Astrocyte (in vitro differentiated cells and primary cell): ENCODE measurements at regions not wholly inside any gene's neighbourhood (a gene's known extent, or its start where the extent isn't known, plus 50 kb on each side); places are given as distances from the start of the nearest gene placed in this dataset.

Source experiments
- DNase-seq: peaks from one replicate; pipeline ENCODE4 v3.0.0-alpha.2; 2010; ENCODE audit warnings: low read depth
- FAIRE-seq: peaks from 2 replicates; lab custom pipeline; 2011; peaks lifted over from hg19 to GRCh38; lab: Jason Lieb, UNC
- H2AFZ ChIP-seq: 2 replicates; pipeline ENCODE4 v1.6.0; 2012; ENCODE audit warnings: low read depth, low read length, inconsistent platforms
- H3K27ac ChIP-seq: 2 replicates; pipeline ENCODE4 v1.5.1; 2011; ENCODE audit warnings: low read depth, low read length, inconsistent platforms
- H3K27me3 ChIP-seq: 2 replicates; pipeline ENCODE4 v1.6.0; 2011; ENCODE audit warnings: low read length, inconsistent platforms; ENCODE audit not compliant: insufficient read depth
- H3K36me3 ChIP-seq: 2 replicates; pipeline ENCODE4 v1.5.1; 2011; ENCODE audit warnings: low read length, inconsistent platforms; ENCODE audit not compliant: insufficient read depth
- H3K4me1 ChIP-seq: 2 replicates; pipeline ENCODE4 v1.5.1; 2011; ENCODE audit warnings: low read length, inconsistent platforms; ENCODE audit not compliant: insufficient read depth
- H3K4me2 ChIP-seq: 2 replicates; pipeline ENCODE4 v1.6.0; 2012; ENCODE audit warnings: low read length, inconsistent platforms
- H3K4me3 ChIP-seq: 2 replicates; pipeline ENCODE4 v1.5.1; 2011; ENCODE audit warnings: low read depth, mild to moderate bottlenecking, low read length, inconsistent platforms; ENCODE audit not compliant: insufficient read depth
- H3K79me2 ChIP-seq: 2 replicates; pipeline ENCODE4 v1.6.0; 2012; ENCODE audit warnings: mild to moderate bottlenecking, low read length, inconsistent platforms; ENCODE audit not compliant: insufficient read depth
- H3K9ac ChIP-seq: 2 replicates; pipeline ENCODE4 v1.6.0; 2012; ENCODE audit warnings: mild to moderate bottlenecking, low read length, inconsistent platforms
- H3K9me3 ChIP-seq: 2 replicates; pipeline ENCODE4 v1.5.1; 2012; ENCODE audit warnings: low read depth, mild to moderate bottlenecking, low read length, inconsistent platforms; ENCODE audit not compliant: insufficient read depth
- H4K20me1 ChIP-seq: 2 replicates; pipeline ENCODE4 v1.6.0; 2012; ENCODE audit warnings: low read length, inconsistent platforms; ENCODE audit not compliant: insufficient read depth
- H3K27ac Mint-ChIP-seq: one replicate; pipeline ENCODE4 v1.8.0; 2021; ENCODE audit warnings: mild to moderate bottlenecking, mixed read lengths; ENCODE audit not compliant: unreplicated experiment
- H3K27me3 Mint-ChIP-seq: one replicate; pipeline ENCODE4 v1.8.0; 2021; ENCODE audit warnings: low read depth, mixed read lengths; ENCODE audit not compliant: unreplicated experiment
- H3K36me3 Mint-ChIP-seq: one replicate; pipeline ENCODE4 v1.8.0; 2021; ENCODE audit warnings: low read depth, mixed read lengths; ENCODE audit not compliant: unreplicated experiment
- H3K4me1 Mint-ChIP-seq: one replicate; pipeline ENCODE4 v1.8.0; 2021; ENCODE audit warnings: low read depth, mixed read lengths; ENCODE audit not compliant: unreplicated experiment
- H3K4me3 Mint-ChIP-seq: one replicate; pipeline ENCODE4 v1.8.0; 2021; ENCODE audit warnings: mild to moderate bottlenecking, moderate library complexity, mixed read lengths; ENCODE audit not compliant: unreplicated experiment
- H3K9me3 Mint-ChIP-seq: one replicate; pipeline ENCODE4 v1.8.0; 2021; ENCODE audit warnings: mild to moderate bottlenecking, mixed read lengths; ENCODE audit not compliant: unreplicated experiment
- EZH2 ChIP-seq: IDR thresholded peaks from 2 replicates; pipeline ENCODE4 v1.6.1; 2012; ENCODE audit warnings: mild to moderate bottlenecking, low read length, inconsistent platforms; ENCODE audit not compliant: insufficient read depth
- TF ChIP-seq, protein P1 (sequence below): IDR thresholded peaks from 2 replicates; pipeline ENCODE4 v1.5.1; 2011; ENCODE audit warnings: low read depth, mild to moderate bottlenecking, inconsistent platforms, low read length, moderate library complexity; ENCODE audit not compliant: insufficient read depth

DNA sequence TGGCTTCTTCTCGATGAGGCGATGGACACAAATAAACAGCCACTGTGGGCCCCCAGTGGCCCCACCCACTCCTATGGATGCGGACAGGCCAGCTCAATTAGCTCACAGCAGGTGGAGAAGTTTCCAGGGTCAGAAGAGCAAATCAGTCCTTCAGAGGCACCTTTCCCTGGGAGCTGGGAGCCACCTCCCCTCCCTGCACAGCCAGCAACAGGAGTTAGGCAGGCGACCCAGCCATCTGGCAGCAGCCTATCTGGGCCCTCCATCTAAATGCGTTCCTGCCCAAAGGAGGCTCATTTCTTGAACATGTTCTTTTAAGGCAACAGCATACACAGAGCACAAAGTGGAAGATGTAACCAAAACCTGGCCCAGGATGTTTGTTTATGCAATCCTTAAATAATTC, 211.9 kb upstream of the ARRDC4 start:
- Histone ChIP-seq H3K27ac (no peak overlapping the region), H3K27me3 (no peaks in the 10 kb centered on the region), H3K4me1 (no peaks in the 10 kb centered on the region), H3K4me2 (no peak overlapping the region), H3K36me3 (no peaks in the 10 kb centered on the region), H2AFZ (no peak overlapping the region), H4K20me1 (no peaks in the 10 kb centered on the region), H3K4me3 (no peak overlapping the region), H3K9ac (no peak overlapping the region), H3K79me2 (no peaks in the 10 kb centered on the region), H3K9me3 (no peaks in the 10 kb centered on the region)
- no peak for TF ChIP-seq EZH2
- TF ChIP-seq, protein P1, sequence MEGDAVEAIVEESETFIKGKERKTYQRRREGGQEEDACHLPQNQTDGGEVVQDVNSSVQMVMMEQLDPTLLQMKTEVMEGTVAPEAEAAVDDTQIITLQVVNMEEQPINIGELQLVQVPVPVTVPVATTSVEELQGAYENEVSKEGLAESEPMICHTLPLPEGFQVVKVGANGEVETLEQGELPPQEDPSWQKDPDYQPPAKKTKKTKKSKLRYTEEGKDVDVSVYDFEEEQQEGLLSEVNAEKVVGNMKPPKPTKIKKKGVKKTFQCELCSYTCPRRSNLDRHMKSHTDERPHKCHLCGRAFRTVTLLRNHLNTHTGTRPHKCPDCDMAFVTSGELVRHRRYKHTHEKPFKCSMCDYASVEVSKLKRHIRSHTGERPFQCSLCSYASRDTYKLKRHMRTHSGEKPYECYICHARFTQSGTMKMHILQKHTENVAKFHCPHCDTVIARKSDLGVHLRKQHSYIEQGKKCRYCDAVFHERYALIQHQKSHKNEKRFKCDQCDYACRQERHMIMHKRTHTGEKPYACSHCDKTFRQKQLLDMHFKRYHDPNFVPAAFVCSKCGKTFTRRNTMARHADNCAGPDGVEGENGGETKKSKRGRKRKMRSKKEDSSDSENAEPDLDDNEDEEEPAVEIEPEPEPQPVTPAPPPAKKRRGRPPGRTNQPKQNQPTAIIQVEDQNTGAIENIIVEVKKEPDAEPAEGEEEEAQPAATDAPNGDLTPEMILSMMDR: no peak
- Mint-ChIP-seq H3K4me3 (no peak overlapping the region), H3K27ac (no peak overlapping the region), H3K27me3 (no peaks in the 10 kb centered on the region), H3K36me3 (no peaks in the 10 kb centered on the region), H3K9me3 (no peaks in the 10 kb centered on the region), H3K4me1 (no peaks in the 10 kb centered on the region)
- FAIRE-seq: no peak
- DNase-seq: no peak

GRCh38 chr15:97750060-97750459, 210.4 kb upstream of the ARRDC4 start:
- Histone ChIP-seq H3K27ac (no peak overlapping the region), H3K4me2 (no peak overlapping the region), H3K27me3 (peaks cover 5% of the 10 kb centered on the region), H3K79me2 (no peaks in the 10 kb centered on the region), H2AFZ (no peak overlapping the region), H3K4me3 (no peak overlapping the region), H3K9ac (no peak overlapping the region), H4K20me1 (no peaks in the 10 kb centered on the region), H3K36me3 (no peaks in the 10 kb centered on the region), H3K9me3 (no peaks in the 10 kb centered on the region), H3K4me1 (no peaks in the 10 kb centered on the region)
- no peak for DNase-seq
- no peak for FAIRE-seq
- H3K4me1 Mint-ChIP-seq: no peaks in the 10 kb centered on the region
- no peak for TF ChIP-seq EZH2
- TF ChIP-seq, protein P1: no peak
- H3K9me3 Mint-ChIP-seq: no peaks in the 10 kb centered on the region
- H3K36me3 Mint-ChIP-seq: no peaks in the 10 kb centered on the region
- no peak overlapping the region for H3K27ac Mint-ChIP-seq
- no peaks in the 10 kb centered on the region for H3K27me3 Mint-ChIP-seq
- H3K4me3 Mint-ChIP-seq: no peak overlapping the region

GRCh38 chr15:97755726-97756125, 204.8 kb upstream of the ARRDC4 start:
- no peak for TF ChIP-seq EZH2
- TF ChIP-seq, protein P1: no peak
- no peak for DNase-seq
- H3K9me3 ChIP-seq: no peaks in the 10 kb centered on the region
- no peaks in the 10 kb centered on the region for H4K20me1 ChIP-seq
- peaks cover 31% of the 10 kb centered on the region for H3K27me3 ChIP-seq
- no peak overlapping the region for H3K4me3 ChIP-seq
- Mint-ChIP-seq H3K27ac (no peak overlapping the region), H3K27me3 (peaks cover 16% of the 10 kb centered on the region), H3K4me1 (peaks cover 3% of the 10 kb centered on the region), H3K36me3 (no peaks in the 10 kb centered on the region), H3K9me3 (no peaks in the 10 kb centered on the region), H3K4me3 (no peak overlapping the region)
- H3K9ac ChIP-seq: no peak overlapping the region
- no peaks in the 10 kb centered on the region for H3K79me2 ChIP-seq
- H3K4me1 ChIP-seq: no peaks in the 10 kb centered on the region
- no peak overlapping the region for H2AFZ ChIP-seq
- no peak overlapping the region for H3K27ac ChIP-seq
- no peaks in the 10 kb centered on the region for H3K36me3 ChIP-seq
- no peak overlapping the region for H3K4me2 ChIP-seq
- FAIRE-seq: no peak
